PC-9 (cell line): ENCODE measurements at regions not wholly inside any gene's neighbourhood (a gene's known extent, or its start where the extent isn't known, plus 50 kb on each side); places are given as distances from the start of the nearest gene placed in this dataset.
"Not testable (repeated sequence)": the region's sequence is repeated elsewhere in the genome, so short reads cannot be mapped to it uniquely, and the experiment has no call there.

Source experiments
- BruUV-seq: library from RNA; stranded (reverse); fragments of 400-500 nt; replicated peaks from 2 replicates; lab custom pipeline; 2021; lab: Mats Ljungman, UMichigan
- CTCF ChIA-PET: fragments of 300-600 bp; sonication (Branson Sonifier 250); formaldehyde crosslinking; loops from one replicate; lab custom pipeline; 2022; ENCODE audit warnings: antibody characterized with exemption; lab: Charles Lee
- POLR2A ChIA-PET: fragments of 300-600 bp; sonication (Branson Sonifier 250); formaldehyde crosslinking; loops from one replicate; lab custom pipeline; 2022; ENCODE audit warnings: antibody characterized with exemption; ENCODE audit not compliant: unreplicated experiment; lab: Charles Lee
- DNase-seq, 2 experiments: peaks; one replicate each; pipeline versions ENCODE4 v3.0.0 to v3.0.0-alpha.2; 2015 to 2022; ENCODE audit warnings: mixed read lengths in 1 of 2
- H2AFZ ChIP-seq: fragments of 200-600 bp; sonication (generic); 2 replicates; pipeline ENCODE4 v1.8.1; 2017; ENCODE audit warnings: antibody characterized with exemption
- H3F3A ChIP-seq: fragments of 200-600 bp; sonication (generic); 2 replicates; pipeline ENCODE4 v1.8.1; 2017; ENCODE audit warnings: antibody characterized with exemption, mild to moderate bottlenecking, low read depth; ENCODE audit not compliant: insufficient read depth
- H3K27ac ChIP-seq: fragments of 200-600 bp; sonication (generic); 2 replicates; pipeline ENCODE4 v1.6.1; 2016; ENCODE audit warnings: mixed run types
- H3K27me3 ChIP-seq: fragments of 200-600 bp; sonication (generic); 2 replicates; pipeline ENCODE4 v1.6.1; 2016; ENCODE audit warnings: low read depth, mixed run types; ENCODE audit not compliant: insufficient read depth
- H3K36me3 ChIP-seq: fragments of 200-600 bp; sonication (generic); 2 replicates; pipeline ENCODE4 v1.6.1; 2016; ENCODE audit warnings: low read depth, mixed run types
- H3K4me1 ChIP-seq: fragments of 200-600 bp; sonication (generic); replicated peaks from 2 replicates; pipeline ENCODE4 v1.6.1; 2016; ENCODE audit warnings: mixed run types; ENCODE audit not compliant: insufficient read depth
- H3K4me2 ChIP-seq: fragments of 200-600 bp; sonication (generic); 2 replicates; pipeline ENCODE4 v1.6.1; 2017; ENCODE audit warnings: mixed run types
- H3K4me3 ChIP-seq: fragments of 200-600 bp; sonication (generic); 2 replicates; pipeline ENCODE4 v1.6.1; 2016; ENCODE audit warnings: mixed run types
- H3K79me2 ChIP-seq: fragments of 200-600 bp; sonication (generic); 2 replicates; pipeline ENCODE4 v1.6.1; 2017; ENCODE audit warnings: low read depth, mixed run types
- H3K9me2 ChIP-seq: fragments of 200-600 bp; sonication (generic); 2 replicates; pipeline ENCODE4 v1.8.1; 2017; ENCODE audit warnings: mild to moderate bottlenecking; ENCODE audit not compliant: insufficient read depth
- H3K9me3 ChIP-seq: fragments of 200-600 bp; sonication (generic); 2 replicates; pipeline ENCODE4 v1.8.1; 2016; ENCODE audit warnings: low read depth; ENCODE audit not compliant: insufficient read depth
- H4K20me1 ChIP-seq: fragments of 200-600 bp; sonication (generic); 2 replicates; pipeline ENCODE4 v1.8.1; 2017; ENCODE audit not compliant: insufficient read depth
- EZH2 ChIP-seq: fragments of 200-600 bp; sonication (generic); IDR thresholded peaks from 2 replicates; pipeline ENCODE4 v1.8.0; 2017; ENCODE audit warnings: antibody characterized with exemption, low read depth
- intact Hi-C: fragments of 100-400 bp; cut with micrococcal nuclease; formaldehyde crosslinking; loops from one replicate; pipeline ENCODE4 v1.10.0; 2022; ENCODE audit not compliant: unreplicated experiment
- TF ChIP-seq, protein P1 (sequence below): fragments of 200-600 bp; sonication (generic); conservative IDR thresholded peaks from 2 replicates; pipeline ENCODE4 v1.6.1; 2017; ENCODE audit warnings: mixed run types, antibody characterized with exemption, mild to moderate bottlenecking, moderate library complexity

DNA sequence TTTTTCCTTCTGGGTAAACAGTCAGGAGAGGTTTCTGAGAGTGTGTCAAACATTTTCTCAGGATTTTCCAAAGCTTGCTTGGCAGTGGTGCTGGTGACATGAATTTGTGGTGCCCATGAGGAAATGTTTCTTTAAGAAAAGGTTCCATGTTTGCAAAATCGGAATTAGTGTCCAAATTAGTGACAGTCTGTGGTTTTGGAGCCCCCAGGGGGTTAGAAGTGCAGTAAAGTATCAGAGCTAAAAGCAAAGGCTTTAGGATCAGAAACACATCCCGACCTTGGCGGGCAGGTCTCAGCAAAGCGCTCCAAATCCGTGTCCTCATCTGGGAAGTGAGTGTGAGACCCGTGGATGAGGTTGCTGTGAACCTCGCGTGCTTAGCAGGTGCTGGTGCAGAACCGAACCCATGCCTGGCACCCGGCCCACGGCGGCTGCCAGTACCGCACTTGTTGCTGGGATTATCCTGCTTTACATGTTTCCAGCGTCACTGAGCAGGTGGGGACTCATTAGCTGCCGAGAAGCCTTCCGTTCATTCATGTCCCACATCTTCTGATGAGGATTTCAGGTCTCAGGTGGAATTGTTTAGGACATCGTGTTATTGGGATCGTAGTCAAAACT, 70.8 kb upstream of the COL5A1 start:
- Histone ChIP-seq H3F3A (no peaks in the 10 kb centered on the region), H3K79me2 (no peaks in the 10 kb centered on the region), H3K9me3 (no peaks in the 10 kb centered on the region), H4K20me1 (no peaks in the 10 kb centered on the region), H3K36me3 (no peaks in the 10 kb centered on the region), H3K27me3 (peaks cover 15% of the 10 kb centered on the region), H3K27ac (no peak overlapping the region), H2AFZ (no peak overlapping the region), H3K4me1 (no peaks in the 10 kb centered on the region), H3K4me3 (no peak overlapping the region), H3K9me2 (no peaks in the 10 kb centered on the region), H3K4me2 (no peak overlapping the region)
- intact Hi-C loops = no loop called here
- TF ChIP-seq, protein P1, sequence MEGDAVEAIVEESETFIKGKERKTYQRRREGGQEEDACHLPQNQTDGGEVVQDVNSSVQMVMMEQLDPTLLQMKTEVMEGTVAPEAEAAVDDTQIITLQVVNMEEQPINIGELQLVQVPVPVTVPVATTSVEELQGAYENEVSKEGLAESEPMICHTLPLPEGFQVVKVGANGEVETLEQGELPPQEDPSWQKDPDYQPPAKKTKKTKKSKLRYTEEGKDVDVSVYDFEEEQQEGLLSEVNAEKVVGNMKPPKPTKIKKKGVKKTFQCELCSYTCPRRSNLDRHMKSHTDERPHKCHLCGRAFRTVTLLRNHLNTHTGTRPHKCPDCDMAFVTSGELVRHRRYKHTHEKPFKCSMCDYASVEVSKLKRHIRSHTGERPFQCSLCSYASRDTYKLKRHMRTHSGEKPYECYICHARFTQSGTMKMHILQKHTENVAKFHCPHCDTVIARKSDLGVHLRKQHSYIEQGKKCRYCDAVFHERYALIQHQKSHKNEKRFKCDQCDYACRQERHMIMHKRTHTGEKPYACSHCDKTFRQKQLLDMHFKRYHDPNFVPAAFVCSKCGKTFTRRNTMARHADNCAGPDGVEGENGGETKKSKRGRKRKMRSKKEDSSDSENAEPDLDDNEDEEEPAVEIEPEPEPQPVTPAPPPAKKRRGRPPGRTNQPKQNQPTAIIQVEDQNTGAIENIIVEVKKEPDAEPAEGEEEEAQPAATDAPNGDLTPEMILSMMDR = no peak
- TF ChIP-seq EZH2 = no peak
- POLR2A ChIA-PET = no interaction called here
- BruUV-seq = no TSS peak
- no peak for DNase-seq
- CTCF ChIA-PET = no interaction called here

DNA sequence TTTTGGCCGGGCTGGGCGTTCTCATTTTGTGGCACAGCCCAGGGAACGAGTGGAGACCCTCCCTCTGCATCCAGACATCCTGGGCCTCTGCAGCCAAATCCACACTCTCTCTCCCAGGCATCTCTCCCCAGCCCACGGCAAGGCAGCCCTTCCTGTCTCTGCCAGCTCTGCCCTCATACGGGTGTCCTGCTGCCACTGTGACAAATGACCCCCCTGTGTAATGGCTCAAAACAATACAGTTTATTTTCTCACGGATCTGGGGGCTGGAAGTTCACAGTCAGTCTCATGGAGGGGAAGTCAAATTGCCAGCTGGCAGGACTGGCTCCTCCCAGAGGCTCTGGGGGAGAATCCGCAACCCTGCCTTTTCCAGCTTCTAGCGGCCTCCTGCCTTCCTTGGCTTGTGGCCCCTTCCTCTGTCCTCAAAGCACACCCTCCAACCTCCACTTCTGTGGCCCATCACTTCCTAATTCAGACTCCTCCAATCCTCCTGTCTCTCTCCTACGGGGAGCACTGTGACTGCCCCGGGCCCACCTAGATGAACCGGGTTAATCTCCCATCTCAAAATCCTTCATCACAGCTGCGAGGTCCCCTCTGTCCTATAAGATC, 70.2 kb upstream of the COL5A1 start:
- Histone ChIP-seq H3K79me2 (no peaks in the 10 kb centered on the region), H3K4me1 (no peaks in the 10 kb centered on the region), H3K9me2 (no peaks in the 10 kb centered on the region), H3K4me2 (no peak overlapping the region), H3K36me3 (no peaks in the 10 kb centered on the region), H3K27ac (no peak overlapping the region), H3K27me3 (peaks cover 10% of the 10 kb centered on the region), H3F3A (no peaks in the 10 kb centered on the region), H4K20me1 (no peaks in the 10 kb centered on the region), H2AFZ (no peak overlapping the region), H3K4me3 (no peak overlapping the region), H3K9me3 (no peaks in the 10 kb centered on the region)
- TF ChIP-seq, protein P1 = no peak
- no peak for TF ChIP-seq EZH2
- BruUV-seq = no TSS peak
- CTCF ChIA-PET = no interaction called here
- intact Hi-C loops = no loop called here
- no peak for DNase-seq
- POLR2A ChIA-PET = no interaction called here

DNA sequence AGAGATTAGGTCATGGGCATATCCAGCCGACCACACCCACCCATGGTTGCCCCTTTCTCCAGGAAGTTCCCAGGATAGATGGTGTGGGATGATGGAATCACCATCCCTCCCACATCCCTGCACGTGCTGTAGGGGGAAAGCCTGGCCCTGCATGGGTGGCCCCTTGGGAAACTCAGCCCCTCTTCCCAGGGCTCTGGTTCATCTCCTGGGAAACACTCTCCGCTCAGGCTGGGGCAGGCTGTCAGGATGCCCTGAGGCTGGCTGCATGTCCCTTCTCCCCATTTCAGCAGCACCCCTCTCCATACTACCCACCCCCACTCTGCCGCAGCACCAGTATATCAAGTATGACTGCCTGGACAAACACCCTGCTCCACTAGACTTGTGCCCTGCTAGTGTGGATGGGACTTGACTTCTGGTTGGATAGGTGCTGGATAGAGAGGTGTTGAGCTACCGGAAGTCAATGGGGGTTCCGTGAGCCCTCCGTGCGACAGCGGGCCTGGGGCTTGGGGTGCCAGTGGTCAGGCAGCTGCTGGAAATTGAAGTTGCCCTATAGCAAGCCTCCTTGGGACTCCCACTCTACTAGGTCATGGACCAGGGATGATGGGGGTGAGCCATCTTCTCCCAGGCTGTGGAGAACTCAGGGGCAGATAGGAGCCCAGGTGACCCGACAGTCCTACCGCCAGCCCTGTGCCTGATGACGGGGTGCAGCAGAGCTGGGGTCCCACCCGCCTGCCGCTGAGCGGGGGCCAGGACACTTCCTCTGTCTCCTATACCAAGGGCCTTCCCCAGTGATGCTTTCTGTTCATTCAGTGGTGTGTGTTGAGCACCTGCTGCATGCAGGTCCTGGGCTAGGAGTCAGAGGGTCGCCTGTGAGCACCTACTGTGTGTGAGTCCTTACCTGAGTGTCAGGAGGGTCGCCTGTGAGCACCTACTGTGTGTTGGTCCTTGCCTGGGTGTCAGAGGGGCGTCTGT, 69.4 kb upstream of the COL5A1 start:
- Histone ChIP-seq H4K20me1 (no peaks in the 10 kb centered on the region), H3K4me1 (no peaks in the 10 kb centered on the region), H3K36me3 (no peaks in the 10 kb centered on the region), H3K79me2 (no peaks in the 10 kb centered on the region), H3K4me2 (no peak overlapping the region), H2AFZ (no peak overlapping the region), H3K9me3 (no peaks in the 10 kb centered on the region), H3K27ac (no peak overlapping the region), H3F3A (no peaks in the 10 kb centered on the region), H3K9me2 (no peaks in the 10 kb centered on the region), H3K27me3 (peaks cover 9% of the 10 kb centered on the region), H3K4me3 (no peak overlapping the region)
- no peak for TF ChIP-seq EZH2
- TF ChIP-seq, protein P1 = no peak
- ChIA-PET CTCF (no interaction called here), POLR2A (no interaction called here)
- no TSS peak for BruUV-seq
- no peak for DNase-seq
- intact Hi-C loops = no loop called here

GRCh38 chr9:134574686-134575085, 66.9 kb upstream of the COL5A1 start:
- H3K9me3 ChIP-seq, CTCF ChIA-PET, H3K4me1 ChIP-seq, DNase-seq, H2AFZ ChIP-seq, POLR2A ChIA-PET, H3K27ac ChIP-seq, H3K79me2 ChIP-seq, H3K9me2 ChIP-seq, H3K4me2 ChIP-seq, H3F3A ChIP-seq, intact Hi-C loops, H3K4me3 ChIP-seq, H4K20me1 ChIP-seq, H3K36me3 ChIP-seq, BruUV-seq: not testable (repeated sequence)
- H3K27me3 ChIP-seq = peaks cover 21% of the 10 kb centered on the region
